Activated CD4-positive, CD25-positive, alpha-beta regulatory T cell treated with anti-CD3 and anti-CD28 coated beads, Interleukin-2, amount 50 U/mL, for 72 hours (primary cell): ENCODE measurements at regions not wholly inside any gene's neighbourhood (a gene's known extent, or its start where the extent isn't known, plus 50 kb on each side); places are given as distances from the start of the nearest gene placed in this dataset.

ENCODE experiments used
- DNase-seq: peaks from one replicate; pipeline ENCODE4 v3.0.0; 2021

DNA sequence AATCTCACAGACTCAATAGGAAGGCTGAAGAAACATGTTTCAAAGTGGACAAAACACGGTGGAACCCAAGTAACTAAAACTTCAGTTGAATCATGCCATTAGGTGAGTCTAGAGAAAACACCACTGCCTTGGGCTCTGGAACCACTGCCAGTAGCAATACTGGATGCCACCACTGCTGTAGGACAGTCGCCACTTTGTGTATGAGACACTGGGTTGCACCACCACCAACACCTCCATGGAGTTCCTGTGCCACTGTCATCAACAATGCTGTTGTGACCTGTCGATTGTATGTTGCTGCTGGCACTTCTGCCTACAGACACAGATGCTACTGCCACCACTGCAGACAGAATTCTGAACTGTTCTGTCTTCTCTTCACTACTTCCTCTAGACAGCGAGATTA is 686.7 kb downstream of the METTL4 start:
- no peak for DNase-seq

DNA sequence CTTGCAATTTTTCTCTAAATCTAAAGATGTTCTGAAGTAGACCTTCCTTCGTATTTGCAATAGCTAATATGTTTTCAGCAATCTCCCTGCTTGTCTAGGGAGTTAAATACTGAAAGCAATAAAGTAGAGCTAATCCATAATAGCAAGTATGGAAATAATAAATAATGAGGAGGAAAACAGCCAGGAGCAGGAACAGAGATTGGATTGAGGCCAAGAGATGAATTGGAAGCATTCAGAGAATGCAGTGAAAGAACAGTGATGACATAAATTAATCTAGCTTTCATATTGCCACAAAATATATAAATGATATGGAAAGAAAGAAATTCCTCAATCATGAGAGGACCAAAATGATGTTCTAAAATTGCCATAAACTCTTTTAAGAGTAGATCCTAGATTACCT is 679.7 kb downstream of the METTL4 start:
- no peak for DNase-seq

DNA sequence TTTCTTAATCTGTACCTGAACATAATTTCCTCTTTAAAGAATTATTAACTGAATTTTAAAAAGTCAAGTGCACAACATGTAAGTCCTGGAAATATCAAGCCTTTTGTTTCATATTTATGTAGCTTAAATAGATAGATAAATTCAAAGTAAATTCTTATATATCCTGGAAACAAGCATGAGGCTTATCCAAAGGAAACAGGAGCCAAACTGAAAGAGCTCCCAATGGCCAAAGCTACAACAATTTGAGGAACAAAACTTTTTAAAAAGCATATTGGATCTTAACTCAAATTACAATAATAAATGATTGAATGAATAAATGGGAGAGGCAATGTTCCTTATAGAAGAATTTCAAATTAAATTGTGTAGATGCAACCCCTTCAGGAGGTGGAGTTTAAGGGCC is 679.1 kb downstream of the METTL4 start:
- DNase-seq: no peak

DNA sequence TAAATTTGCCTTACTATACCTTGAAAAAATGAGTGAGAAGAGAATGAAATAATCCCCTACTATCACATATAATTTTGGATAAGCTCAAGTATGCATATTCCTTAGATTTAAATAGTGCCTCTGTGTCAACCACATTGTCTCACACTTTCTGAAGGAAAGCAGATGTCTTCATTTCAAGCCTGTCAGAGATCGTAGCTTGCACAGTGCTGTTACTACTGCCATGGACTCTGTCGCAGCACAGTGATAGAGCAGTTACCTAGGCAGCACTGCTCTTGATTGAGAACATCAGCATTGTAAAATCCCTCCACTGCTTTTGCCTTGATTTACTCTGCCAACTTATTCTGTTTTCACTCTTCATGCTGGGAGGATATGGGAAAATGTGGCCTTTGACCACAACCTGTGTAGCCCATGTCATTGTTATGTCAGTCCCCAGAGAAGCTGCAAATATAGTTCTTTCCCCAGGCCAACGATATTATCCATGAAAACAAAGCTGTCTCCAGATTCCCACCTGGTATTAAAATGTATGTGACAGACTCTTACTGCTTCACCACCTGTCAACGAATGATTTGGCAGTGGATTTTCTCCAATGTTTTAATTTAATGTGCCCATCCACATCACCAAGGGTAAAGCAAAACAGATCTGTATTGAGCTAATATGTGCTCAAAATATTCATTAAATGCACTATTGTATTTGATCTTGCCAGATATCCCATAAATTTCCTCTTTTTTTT is 675.7 kb downstream of the METTL4 start:
- no peak for DNase-seq

DNA sequence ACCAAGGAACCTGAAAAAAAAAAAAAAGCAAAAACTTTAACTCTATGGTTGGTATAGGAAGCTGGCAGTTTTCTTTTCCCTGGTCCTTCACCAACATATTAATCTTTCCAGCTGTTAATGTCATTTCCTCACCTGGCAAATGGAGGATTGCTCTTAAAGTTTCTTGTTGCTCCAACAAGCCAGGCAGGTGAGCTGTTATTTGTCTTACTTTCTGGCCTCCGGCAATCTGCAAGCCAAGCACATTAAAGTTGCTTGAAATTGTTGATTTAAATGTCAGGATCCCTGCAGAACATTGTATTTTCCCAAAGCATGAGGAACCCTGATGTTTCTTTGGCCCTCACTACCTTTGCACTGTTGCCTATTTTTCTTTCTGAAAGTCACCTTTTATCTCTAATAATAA is 664.9 kb downstream of the METTL4 start:
- no peak for DNase-seq

GRCh38 chr18:1907470-1908206 is 663.7 kb downstream of the METTL4 start:
- DNase-seq: no peak

- DNase-seq: no peak
Measured at GRCh38 chr18:1914489-1914888, 656.8 kb downstream of the METTL4 start.

DNA sequence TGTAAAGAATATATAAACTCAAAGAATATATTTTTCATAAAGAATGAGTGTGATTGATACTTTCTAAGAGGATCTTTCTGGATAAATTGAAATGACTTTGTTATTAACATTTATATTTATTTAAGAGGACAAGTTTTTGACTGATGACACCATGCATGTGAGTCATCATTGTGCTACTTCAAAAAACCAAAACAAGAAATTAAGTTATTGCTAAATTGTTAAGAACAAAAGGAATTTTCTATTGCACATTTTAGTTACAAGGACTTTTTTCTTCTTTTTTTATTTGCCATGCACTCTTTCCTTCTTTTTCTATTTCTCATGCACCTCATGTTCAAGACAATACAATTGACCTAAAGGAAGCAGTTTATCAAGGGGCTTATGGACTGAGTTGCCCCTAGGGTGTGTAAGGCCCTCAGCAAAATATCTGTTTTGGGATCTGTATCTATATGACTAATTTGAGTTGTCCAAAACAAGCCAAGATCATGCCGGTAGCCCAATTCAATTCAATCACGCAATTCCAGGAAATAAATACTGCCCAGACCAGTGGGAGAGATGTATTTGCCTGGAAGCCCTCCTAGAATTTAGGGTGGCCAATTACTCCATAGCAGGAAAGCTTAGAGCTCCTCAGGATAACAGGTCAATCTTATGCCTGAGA is 654.3 kb downstream of the METTL4 start:
- no peak for DNase-seq

- DNase-seq: no peak
Measured at GRCh38 chr18:1917569-1917968, 653.7 kb downstream of the METTL4 start.

GRCh38 chr18:1922066-1922465 is 649.2 kb downstream of the METTL4 start:
- no peak for DNase-seq

- DNase-seq: no peak
Measured at GRCh38 chr18:1928711-1929110, 642.6 kb downstream of the METTL4 start.

- no peak for DNase-seq
Measured at GRCh38 chr18:1929720-1930119, 641.6 kb downstream of the METTL4 start.

GRCh38 chr18:1930291-1931270 is 640.7 kb downstream of the METTL4 start:
- DNase-seq: no peak

- no peak for DNase-seq
Measured at GRCh38 chr18:1952486-1952885, 618.8 kb downstream of the METTL4 start.

GRCh38 chr18:1954583-1955312 is 616.6 kb downstream of the METTL4 start:
- no peak for DNase-seq

DNA sequence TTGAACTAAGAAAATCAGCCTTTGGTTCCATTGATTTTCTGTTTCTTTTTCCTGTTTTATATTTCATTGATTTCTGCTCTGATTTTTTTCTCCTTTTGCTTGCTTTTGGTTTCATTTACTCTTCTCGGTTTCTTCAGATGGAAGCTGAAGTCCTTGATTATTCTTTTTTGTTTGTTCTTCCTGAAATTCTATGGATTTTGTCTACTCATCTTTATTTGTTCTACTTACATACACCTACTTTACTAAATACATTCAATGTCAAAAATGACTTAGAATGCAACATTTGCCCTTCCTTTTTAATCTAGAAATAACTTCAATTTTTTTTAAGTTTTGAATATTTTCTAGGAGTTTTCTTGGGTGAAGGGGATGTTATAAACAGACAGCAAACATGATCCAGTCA is 612.5 kb downstream of the METTL4 start:
- no peak for DNase-seq

- DNase-seq: no peak
Measured at GRCh38 chr18:1965016-1965415, 606.3 kb downstream of the METTL4 start.

DNA sequence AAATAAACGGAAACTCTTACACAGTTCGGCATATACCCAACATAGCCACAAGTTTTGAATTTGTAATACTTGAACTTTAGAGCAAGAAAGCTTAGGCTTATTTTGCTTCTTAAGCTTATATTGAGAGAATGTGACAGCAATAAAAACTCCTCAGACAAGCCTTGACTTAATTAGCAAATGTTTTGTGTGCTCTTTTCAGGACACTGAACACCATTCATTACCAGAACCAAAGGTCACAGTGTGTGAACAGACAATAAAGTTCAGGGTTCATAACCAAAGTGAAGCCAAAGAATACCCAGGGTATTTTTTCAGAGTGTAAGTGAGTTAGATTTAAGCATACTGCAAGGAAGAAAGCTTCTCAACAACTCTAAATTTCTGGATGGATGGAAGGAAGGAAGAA is 605.8 kb downstream of the METTL4 start:
- DNase-seq: no peak

GRCh38 chr18:1968801-1969498 is 602.4 kb downstream of the METTL4 start:
- no peak for DNase-seq

GRCh38 chr18:1976484-1976883 is 594.8 kb downstream of the METTL4 start:
- DNase-seq: no peak

GRCh38 chr18:1982056-1982455 is 589.2 kb downstream of the METTL4 start:
- no peak for DNase-seq
